SK-N-SH (cell line): ENCODE measurements at regions not wholly inside any gene's neighbourhood (a gene's known extent, or its start where the extent isn't known, plus 50 kb on each side); places are given as distances from the start of the nearest gene placed in this dataset.

Experiments used
- CTCF ChIA-PET: fragments of 300-600, 350-600 bp; formaldehyde crosslinking; extraction: SDS; loops from one replicate; lab custom pipeline; 2021; lab: Yijun Ruan, JAX
- POLR2A ChIA-PET: fragments of 350-600 bp; sonication (Branson Sonifier 250); formaldehyde crosslinking; extraction: SDS; loops from one replicate; lab custom pipeline; 2020; ENCODE audit warnings: antibody characterized with exemption, inconsistent platforms; lab: Yijun Ruan, JAX
- DNase-seq: peaks from one replicate; pipeline ENCODE4 v3.0.0; 2012
- H2AFZ ChIP-seq: fragments of 200-600 bp; sonication (generic); 2 replicates; pipeline ENCODE4 v1.8.1; 2016; ENCODE audit warnings: antibody characterized with exemption, mild to moderate bottlenecking, low read depth
- H3F3A ChIP-seq: fragments of 200-600 bp; sonication (generic); replicated peaks from 2 replicates; pipeline ENCODE3; 2016; ENCODE audit warnings: antibody characterized with exemption, mild to moderate bottlenecking; ENCODE audit not compliant: insufficient read depth
- H3K27ac ChIP-seq, 2 experiments: fragments of 200-500 bp in 1 of 2; fragments of 200-600 bp in 1 of 2; sonication (Bioruptor generic) in 1 of 2; sonication (generic), shearing (Covaris generic) in 1 of 2; 2 replicates each; pipeline versions ENCODE4 v1.5.1 to v1.6.1; 2014 to 2016; ENCODE audit warnings: low read depth in 2 of 2, inconsistent platforms in 1 of 2, low read length in 1 of 2, mild to moderate bottlenecking in 1 of 2, mixed read lengths in 1 of 2
- H3K27me3 ChIP-seq: fragments of 200-600 bp; sonication (generic), shearing (Covaris generic); 2 replicates; pipeline ENCODE4 v1.6.1; 2016; ENCODE audit warnings: mixed run types; ENCODE audit not compliant: insufficient read depth
- H3K36me3 ChIP-seq, 2 experiments: fragments of 200-500 bp in 1 of 2; fragments of 200-600 bp in 1 of 2; sonication (Bioruptor generic) in 1 of 2; sonication (generic) in 1 of 2; replicated peaks in 1 of 2; 2 replicates each; pipeline versions ENCODE3 to v1.5.1; 2014 to 2016; ENCODE audit warnings: low read length in 1 of 2, mild to moderate bottlenecking in 1 of 2; ENCODE audit not compliant: insufficient read depth in 2 of 2, control insufficient read depth in 1 of 2
- H3K4me1 ChIP-seq, 2 experiments: fragments of 200-500 bp in 1 of 2; fragments of 200-600 bp in 1 of 2; sonication (Bioruptor generic) in 1 of 2; sonication (generic), shearing (Covaris generic) in 1 of 2; 2 replicates each; pipeline versions ENCODE4 v1.5.1 to v1.6.1; 2014 to 2016; ENCODE audit warnings: low read depth in 1 of 2, low read length in 1 of 2, mixed run types in 1 of 2; ENCODE audit not compliant: insufficient read depth in 2 of 2, control insufficient read depth in 1 of 2
- H3K4me2 ChIP-seq: fragments of 200-600 bp; sonication (generic), shearing (Covaris generic); 2 replicates; pipeline ENCODE4 v1.6.1; 2017; ENCODE audit warnings: mixed run types
- H3K4me3 ChIP-seq, 2 experiments: fragments of 200-500 bp in 1 of 2; fragments of 200-600 bp in 1 of 2; sonication (Bioruptor generic) in 1 of 2; sonication (generic), shearing (Covaris generic) in 1 of 2; 2 replicates each; pipeline versions ENCODE4 v1.5.1 to v1.8.1; 2014 to 2016; ENCODE audit warnings: low read depth in 2 of 2, inconsistent platforms in 1 of 2, low read length in 1 of 2, mild to moderate bottlenecking in 1 of 2, mixed read lengths in 1 of 2, moderate library complexity in 1 of 2
- H3K79me2 ChIP-seq: fragments of 200-600 bp; sonication (generic); 2 replicates; pipeline ENCODE4 v1.8.1; 2017; ENCODE audit warnings: mild to moderate bottlenecking; ENCODE audit not compliant: insufficient read depth
- H3K9ac ChIP-seq: fragments of 200-600 bp; sonication (generic); 2 replicates; pipeline ENCODE4 v1.6.1; 2017; ENCODE audit warnings: mixed run types
- H3K9me2 ChIP-seq: fragments of 200-600 bp; sonication (generic); 2 replicates; pipeline ENCODE4 v1.6.1; 2017; ENCODE audit warnings: mixed run types
- H3K9me3 ChIP-seq: fragments of 200-600 bp; sonication (generic); 2 replicates; pipeline ENCODE4 v1.6.1; 2017; ENCODE audit warnings: mixed run types, mild to moderate bottlenecking, moderate library complexity
- H4K20me1 ChIP-seq: fragments of 200-600 bp; sonication (generic); 2 replicates; pipeline ENCODE4 v1.6.1; 2017; ENCODE audit warnings: mild to moderate bottlenecking, mixed run types; ENCODE audit not compliant: insufficient read depth
- CHD2 ChIP-seq: fragments of 150-350 bp; IDR thresholded peaks from 2 replicates; pipeline ENCODE4 v1.6.1; 2018; ENCODE audit warnings: low read length; ENCODE audit not compliant: partially characterized antibody
- EP300 ChIP-seq, 2 experiments: IDR thresholded peaks; 2 replicates each; pipeline versions ENCODE4 v1.4.0 to v1.6.1; 2012; ENCODE audit warnings: borderline replicate concordance in 1 of 2, low read depth in 1 of 2, low read length in 1 of 2
- EZH2phosphoT487 ChIP-seq: fragments of 200-600 bp; sonication (generic); IDR thresholded peaks from 2 replicates; pipeline ENCODE4 v1.6.1; 2017; ENCODE audit warnings: low read depth, mixed run types, mild to moderate bottlenecking, antibody characterized with exemption, moderate library complexity, borderline replicate concordance
- FOSL2 ChIP-seq: IDR thresholded peaks from 2 replicates; pipeline ENCODE4 v1.4.0; 2012; ENCODE audit warnings: low read depth, mild to moderate bottlenecking, moderate library complexity, borderline replicate concordance
- GATA2 ChIP-seq: sonication (generic); formaldehyde crosslinking; IDR thresholded peaks from 2 replicates; pipeline ENCODE4 v1.5.0; 2020; ENCODE audit warnings: mild to moderate bottlenecking, missing genetic modification reagents
- MEF2A ChIP-seq: IDR thresholded peaks from 2 replicates; pipeline ENCODE4 v1.4.0; 2012; ENCODE audit warnings: low read depth, borderline replicate concordance
- POLR2AphosphoS5 ChIP-seq: IDR thresholded peaks from 2 replicates; pipeline ENCODE4 v1.6.1; 2012; ENCODE audit warnings: low read depth, low read length
- RAD21 ChIP-seq: IDR thresholded peaks from 2 replicates; pipeline ENCODE4 v1.6.1; 2012; ENCODE audit warnings: mild to moderate bottlenecking, low read length
- RCOR1 ChIP-seq: fragments of 150-350 bp; IDR thresholded peaks from 2 replicates; pipeline ENCODE4 v1.6.1; 2017; ENCODE audit warnings: antibody characterized with exemption, low read length
- TAF1 ChIP-seq: IDR thresholded peaks from 2 replicates; pipeline ENCODE4 v1.6.1; 2012; ENCODE audit warnings: low read depth, mild to moderate bottlenecking, low read length, moderate library complexity, borderline replicate concordance
- TCF12 ChIP-seq: IDR thresholded peaks from 2 replicates; pipeline ENCODE4 v1.4.0; 2012
- WGBS: methylation state at CpG from one replicate; pipeline ENCODE4 v1.1.6; 2017; ENCODE audit warnings: low lambda C conversion rate; 5-methylcytosine and 5-hydroxymethylcytosine counted together
- TF ChIP-seq, protein P1 (sequence below): IDR thresholded peaks from 2 replicates; pipeline ENCODE4 v1.6.1; 2012; ENCODE audit warnings: mild to moderate bottlenecking, low read depth, low read length, moderate library complexity
- TF ChIP-seq, protein P2 (sequence below): fragments of 150-350 bp; IDR thresholded peaks from 2 replicates; pipeline ENCODE4 v1.6.1; 2017; ENCODE audit warnings: antibody characterized with exemption, low read length, low read depth, borderline replicate concordance
- TF ChIP-seq, protein P3 (sequence below): IDR thresholded peaks from 2 replicates; pipeline ENCODE4 v1.4.0; 2012; ENCODE audit warnings: low read depth
- TF ChIP-seq, protein P4 (sequence below): fragments of 150-350 bp; IDR thresholded peaks from 2 replicates; pipeline ENCODE4 v1.6.1; 2016; ENCODE audit warnings: mild to moderate bottlenecking, low read depth, low read length
- TF ChIP-seq, protein P5 (sequence below): IDR thresholded peaks from 2 replicates; pipeline ENCODE4 v1.4.0; 2012; ENCODE audit warnings: low read depth, borderline replicate concordance
- TF ChIP-seq, protein P6 (sequence below): fragments of 200-600 bp; sonication (generic); IDR thresholded peaks from 2 replicates; pipeline ENCODE4 v1.6.1; 2017; ENCODE audit warnings: antibody characterized with exemption, mild to moderate bottlenecking, moderate library complexity

GRCh38 chr10:64523065-64523759 is 1002.0 kb downstream of the REEP3 start (continued):
- TF ChIP-seq, protein P1, sequence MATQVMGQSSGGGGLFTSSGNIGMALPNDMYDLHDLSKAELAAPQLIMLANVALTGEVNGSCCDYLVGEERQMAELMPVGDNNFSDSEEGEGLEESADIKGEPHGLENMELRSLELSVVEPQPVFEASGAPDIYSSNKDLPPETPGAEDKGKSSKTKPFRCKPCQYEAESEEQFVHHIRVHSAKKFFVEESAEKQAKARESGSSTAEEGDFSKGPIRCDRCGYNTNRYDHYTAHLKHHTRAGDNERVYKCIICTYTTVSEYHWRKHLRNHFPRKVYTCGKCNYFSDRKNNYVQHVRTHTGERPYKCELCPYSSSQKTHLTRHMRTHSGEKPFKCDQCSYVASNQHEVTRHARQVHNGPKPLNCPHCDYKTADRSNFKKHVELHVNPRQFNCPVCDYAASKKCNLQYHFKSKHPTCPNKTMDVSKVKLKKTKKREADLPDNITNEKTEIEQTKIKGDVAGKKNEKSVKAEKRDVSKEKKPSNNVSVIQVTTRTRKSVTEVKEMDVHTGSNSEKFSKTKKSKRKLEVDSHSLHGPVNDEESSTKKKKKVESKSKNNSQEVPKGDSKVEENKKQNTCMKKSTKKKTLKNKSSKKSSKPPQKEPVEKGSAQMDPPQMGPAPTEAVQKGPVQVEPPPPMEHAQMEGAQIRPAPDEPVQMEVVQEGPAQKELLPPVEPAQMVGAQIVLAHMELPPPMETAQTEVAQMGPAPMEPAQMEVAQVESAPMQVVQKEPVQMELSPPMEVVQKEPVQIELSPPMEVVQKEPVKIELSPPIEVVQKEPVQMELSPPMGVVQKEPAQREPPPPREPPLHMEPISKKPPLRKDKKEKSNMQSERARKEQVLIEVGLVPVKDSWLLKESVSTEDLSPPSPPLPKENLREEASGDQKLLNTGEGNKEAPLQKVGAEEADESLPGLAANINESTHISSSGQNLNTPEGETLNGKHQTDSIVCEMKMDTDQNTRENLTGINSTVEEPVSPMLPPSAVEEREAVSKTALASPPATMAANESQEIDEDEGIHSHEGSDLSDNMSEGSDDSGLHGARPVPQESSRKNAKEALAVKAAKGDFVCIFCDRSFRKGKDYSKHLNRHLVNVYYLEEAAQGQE, result no peak
- TF ChIP-seq, all 33 proteins: peak for 0

DNA sequence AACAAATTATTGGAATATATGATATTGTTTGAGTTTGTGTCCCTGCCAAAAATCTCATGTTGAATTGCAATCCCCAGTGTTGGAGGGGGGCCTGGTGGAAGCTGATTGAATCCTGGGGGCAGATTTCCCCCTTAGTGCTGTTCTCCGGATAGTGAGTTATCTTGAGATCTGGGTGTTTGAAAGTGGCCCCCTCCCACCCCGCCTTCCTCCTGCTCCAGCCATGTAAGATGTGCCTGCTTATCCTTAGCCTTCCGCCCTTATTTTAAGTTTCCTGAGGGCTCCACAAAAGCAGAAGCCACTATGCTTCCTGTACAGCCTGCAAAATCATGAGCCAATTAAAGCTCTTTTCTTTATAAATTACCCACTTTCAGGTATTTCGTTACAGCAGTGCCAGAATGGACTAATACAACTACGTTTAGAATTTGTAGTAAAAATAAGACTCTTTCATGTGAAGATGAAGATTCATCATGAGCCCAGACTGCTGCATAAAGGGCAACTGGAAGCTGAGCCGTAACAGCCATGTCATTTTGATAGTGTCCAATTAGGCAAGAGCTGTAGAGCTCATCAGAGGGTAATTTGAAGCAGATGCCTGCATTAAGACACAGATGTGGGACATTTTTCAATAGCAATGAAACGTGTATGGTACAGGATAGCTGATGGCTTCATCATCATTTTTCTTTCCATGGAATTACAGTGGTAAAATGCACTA is 1007.2 kb downstream of the REEP3 start:
- WGBS, result 7% methylated on average over 7 of the region's 7 CpGs
- CTCF ChIA-PET, result interaction anchor here (0.6 to 1.4 kb wide), 8 partner anchors 23 to 1068 kb away, joined by 3 to 5 read pairs (median 3); no protein-coding TSS in a partner anchor
- H3K27ac ChIP-seq, result peak overlapping the region in 1 of 2 experiments; percentile 94; a peak in 2 of 4 replicates
- H4K20me1 ChIP-seq, result no peaks in the 10 kb centered on the region
- H3F3A ChIP-seq, result no peaks in the 10 kb centered on the region
- H3K27me3 ChIP-seq, result no peaks in the 10 kb centered on the region
- H3K36me3 ChIP-seq, result no peaks in the 10 kb centered on the region
- peak; percentile 62 for DNase-seq
- H3K9me3 ChIP-seq, result no peaks in the 10 kb centered on the region
- no peak overlapping the region for H3K9ac ChIP-seq
- no peak overlapping the region for H3K4me3 ChIP-seq
- H3K9me2 ChIP-seq, result no peaks in the 10 kb centered on the region
- POLR2A ChIA-PET, result interaction anchor here (0.7 to 1.9 kb wide), 4 partner anchors 14 to 337 kb away, joined by 3 to 5 read pairs (median 3); no protein-coding TSS in a partner anchor
- H3K4me2 ChIP-seq, result no peak overlapping the region
- peaks cover 0 to 7% of the 10 kb centered on the region in 2 experiments; a peak in 2 of 4 replicates for H3K4me1 ChIP-seq
- no peak overlapping the region for H2AFZ ChIP-seq
- no peaks in the 10 kb centered on the region for H3K79me2 ChIP-seq
- TF ChIP-seq RCOR1, result peak; percentile 26
- TF ChIP-seq, protein P2, sequence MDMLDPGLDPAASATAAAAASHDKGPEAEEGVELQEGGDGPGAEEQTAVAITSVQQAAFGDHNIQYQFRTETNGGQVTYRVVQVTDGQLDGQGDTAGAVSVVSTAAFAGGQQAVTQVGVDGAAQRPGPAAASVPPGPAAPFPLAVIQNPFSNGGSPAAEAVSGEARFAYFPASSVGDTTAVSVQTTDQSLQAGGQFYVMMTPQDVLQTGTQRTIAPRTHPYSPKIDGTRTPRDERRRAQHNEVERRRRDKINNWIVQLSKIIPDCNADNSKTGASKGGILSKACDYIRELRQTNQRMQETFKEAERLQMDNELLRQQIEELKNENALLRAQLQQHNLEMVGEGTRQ, result no peak
- TF ChIP-seq POLR2AphosphoS5, result no peak
- TF ChIP-seq MEF2A, result no peak
- peak; percentile 42; the same call in 1 of the 2 replicates for TF ChIP-seq TCF12
- no peak for TF ChIP-seq FOSL2
- TF ChIP-seq EZH2phosphoT487, result no peak
- no peak for TF ChIP-seq TAF1
- TF ChIP-seq RAD21, result peak; percentile 31; the same call in 1 of the 2 replicates
- peak; percentile 77 for TF ChIP-seq GATA2 (CRISPR knock-in tag)
- TF ChIP-seq CHD2, result peak; percentile 39
- TF ChIP-seq, protein P3, sequence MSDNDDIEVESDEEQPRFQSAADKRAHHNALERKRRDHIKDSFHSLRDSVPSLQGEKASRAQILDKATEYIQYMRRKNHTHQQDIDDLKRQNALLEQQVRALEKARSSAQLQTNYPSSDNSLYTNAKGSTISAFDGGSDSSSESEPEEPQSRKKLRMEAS, result no peak
- peak in 1 of 2 experiments; percentile 57; a peak in 2 of 4 replicates for TF ChIP-seq EP300 (IDR thresholded peaks at IDR 0.05; ENCODE audit: borderline replicate concordance in 1 of 2, low read depth in 1 of 2, low read length in 1 of 2)
- TF ChIP-seq, protein P4, sequence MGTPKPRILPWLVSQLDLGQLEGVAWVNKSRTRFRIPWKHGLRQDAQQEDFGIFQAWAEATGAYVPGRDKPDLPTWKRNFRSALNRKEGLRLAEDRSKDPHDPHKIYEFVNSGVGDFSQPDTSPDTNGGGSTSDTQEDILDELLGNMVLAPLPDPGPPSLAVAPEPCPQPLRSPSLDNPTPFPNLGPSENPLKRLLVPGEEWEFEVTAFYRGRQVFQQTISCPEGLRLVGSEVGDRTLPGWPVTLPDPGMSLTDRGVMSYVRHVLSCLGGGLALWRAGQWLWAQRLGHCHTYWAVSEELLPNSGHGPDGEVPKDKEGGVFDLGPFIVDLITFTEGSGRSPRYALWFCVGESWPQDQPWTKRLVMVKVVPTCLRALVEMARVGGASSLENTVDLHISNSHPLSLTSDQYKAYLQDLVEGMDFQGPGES, result no peak
- TF ChIP-seq, protein P5, sequence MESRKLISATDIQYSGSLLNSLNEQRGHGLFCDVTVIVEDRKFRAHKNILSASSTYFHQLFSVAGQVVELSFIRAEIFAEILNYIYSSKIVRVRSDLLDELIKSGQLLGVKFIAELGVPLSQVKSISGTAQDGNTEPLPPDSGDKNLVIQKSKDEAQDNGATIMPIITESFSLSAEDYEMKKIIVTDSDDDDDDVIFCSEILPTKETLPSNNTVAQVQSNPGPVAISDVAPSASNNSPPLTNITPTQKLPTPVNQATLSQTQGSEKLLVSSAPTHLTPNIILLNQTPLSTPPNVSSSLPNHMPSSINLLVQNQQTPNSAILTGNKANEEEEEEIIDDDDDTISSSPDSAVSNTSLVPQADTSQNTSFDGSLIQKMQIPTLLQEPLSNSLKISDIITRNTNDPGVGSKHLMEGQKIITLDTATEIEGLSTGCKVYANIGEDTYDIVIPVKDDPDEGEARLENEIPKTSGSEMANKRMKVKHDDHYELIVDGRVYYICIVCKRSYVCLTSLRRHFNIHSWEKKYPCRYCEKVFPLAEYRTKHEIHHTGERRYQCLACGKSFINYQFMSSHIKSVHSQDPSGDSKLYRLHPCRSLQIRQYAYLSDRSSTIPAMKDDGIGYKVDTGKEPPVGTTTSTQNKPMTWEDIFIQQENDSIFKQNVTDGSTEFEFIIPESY, result no peak
- TF ChIP-seq, protein P6, sequence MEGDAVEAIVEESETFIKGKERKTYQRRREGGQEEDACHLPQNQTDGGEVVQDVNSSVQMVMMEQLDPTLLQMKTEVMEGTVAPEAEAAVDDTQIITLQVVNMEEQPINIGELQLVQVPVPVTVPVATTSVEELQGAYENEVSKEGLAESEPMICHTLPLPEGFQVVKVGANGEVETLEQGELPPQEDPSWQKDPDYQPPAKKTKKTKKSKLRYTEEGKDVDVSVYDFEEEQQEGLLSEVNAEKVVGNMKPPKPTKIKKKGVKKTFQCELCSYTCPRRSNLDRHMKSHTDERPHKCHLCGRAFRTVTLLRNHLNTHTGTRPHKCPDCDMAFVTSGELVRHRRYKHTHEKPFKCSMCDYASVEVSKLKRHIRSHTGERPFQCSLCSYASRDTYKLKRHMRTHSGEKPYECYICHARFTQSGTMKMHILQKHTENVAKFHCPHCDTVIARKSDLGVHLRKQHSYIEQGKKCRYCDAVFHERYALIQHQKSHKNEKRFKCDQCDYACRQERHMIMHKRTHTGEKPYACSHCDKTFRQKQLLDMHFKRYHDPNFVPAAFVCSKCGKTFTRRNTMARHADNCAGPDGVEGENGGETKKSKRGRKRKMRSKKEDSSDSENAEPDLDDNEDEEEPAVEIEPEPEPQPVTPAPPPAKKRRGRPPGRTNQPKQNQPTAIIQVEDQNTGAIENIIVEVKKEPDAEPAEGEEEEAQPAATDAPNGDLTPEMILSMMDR, result no peak
